ENCODE measurements at regions not wholly inside any gene's neighbourhood (a gene's known extent, or its start where the extent isn't known, plus 50 kb on each side); places are given as distances from the start of the nearest gene placed in this dataset.

DNA sequence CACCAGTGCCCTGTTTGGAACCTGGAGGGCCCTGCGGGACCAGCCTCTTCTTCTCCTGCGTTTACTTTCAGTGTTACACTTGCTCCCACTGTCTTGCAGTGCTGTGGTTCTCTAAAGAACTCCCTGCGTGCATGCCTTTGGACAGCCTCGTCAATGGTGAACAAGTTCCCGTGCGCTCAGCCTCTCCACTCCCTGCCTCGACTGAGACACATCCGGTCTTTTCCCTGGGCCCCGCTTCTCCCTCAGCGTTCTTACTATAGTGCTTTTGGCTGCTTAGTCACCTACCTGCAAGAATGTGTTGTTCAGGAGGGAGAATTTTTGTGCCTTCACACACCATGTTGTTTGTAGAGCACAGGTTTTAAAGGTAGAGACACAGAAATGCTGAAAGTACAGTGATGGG is 520.7 kb upstream of the MKI67 start:
- Mint-ChIP-seq H3K27me3 (peaks cover 2% of the 10 kb centered on the region), H3K36me3 (ENCODE audit: low read depth) (no peaks in the 10 kb centered on the region), H3K27ac (no peak overlapping the region), H3K9me3 (ENCODE audit: low read depth) (no peaks in the 10 kb centered on the region), H3K4me3 (no peak overlapping the region), H3K4me1 (no peaks in the 10 kb centered on the region)
- POLR2A ChIA-PET: no interaction called here
- no peak for DNase-seq
- intact Hi-C loops (cut with DNase I, micrococcal nuclease): no loop called here
- CTCF ChIA-PET: no interaction called here
- no peak for ATAC-seq

DNA sequence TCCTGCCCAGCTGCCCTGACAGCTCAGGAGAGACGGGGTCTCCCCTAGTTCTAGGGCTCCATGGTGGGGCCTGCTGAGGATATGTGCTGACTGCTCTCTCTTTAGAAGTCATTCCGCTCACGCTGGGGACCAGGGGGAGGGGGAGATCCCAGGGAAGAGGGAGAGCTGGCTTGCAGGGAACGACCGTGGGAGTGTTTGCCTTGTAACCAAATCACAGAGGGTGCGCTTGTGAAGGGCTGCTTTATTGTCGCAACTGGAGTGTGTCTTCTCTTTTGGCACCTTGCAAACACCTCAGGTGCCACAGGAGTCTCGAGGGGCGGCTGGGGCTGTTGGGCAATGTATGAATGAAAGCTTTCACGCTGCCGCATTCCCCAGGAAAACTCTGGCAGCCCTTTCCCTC is 531.3 kb upstream of the MKI67 start:
- intact Hi-C loops (cut with DNase I, micrococcal nuclease): no loop called here
- CTCF ChIA-PET: no interaction called here
- Mint-ChIP-seq H3K9me3 (ENCODE audit: low read depth) (peaks cover 3% of the 10 kb centered on the region), H3K36me3 (ENCODE audit: low read depth) (no peaks in the 10 kb centered on the region), H3K27me3 (no peaks in the 10 kb centered on the region), H3K4me1 (no peaks in the 10 kb centered on the region), H3K4me3 (no peak overlapping the region), H3K27ac (no peak overlapping the region)
- POLR2A ChIA-PET: no interaction called here
- no peak for ATAC-seq
- no peak for DNase-seq

DNA sequence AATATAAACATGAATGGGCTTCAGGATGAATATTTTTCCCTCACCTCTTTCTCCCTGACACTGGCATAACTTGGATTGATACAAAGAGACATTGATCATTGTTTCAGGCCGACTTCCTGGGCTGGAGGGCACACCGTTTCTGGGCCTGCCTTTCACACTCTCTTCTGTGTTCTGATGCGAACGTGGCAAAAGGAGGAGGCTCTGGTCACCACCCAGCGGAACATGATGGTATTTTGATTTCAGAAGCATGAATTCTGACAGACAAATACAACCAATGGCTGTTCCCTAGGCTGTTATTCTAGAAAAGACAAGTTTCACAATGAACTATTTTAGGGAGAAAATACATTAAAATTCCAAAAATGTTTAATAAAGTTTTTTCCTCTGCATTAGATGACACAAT is 534.5 kb upstream of the MKI67 start:
- H3K27ac Mint-ChIP-seq: no peak overlapping the region

DNA sequence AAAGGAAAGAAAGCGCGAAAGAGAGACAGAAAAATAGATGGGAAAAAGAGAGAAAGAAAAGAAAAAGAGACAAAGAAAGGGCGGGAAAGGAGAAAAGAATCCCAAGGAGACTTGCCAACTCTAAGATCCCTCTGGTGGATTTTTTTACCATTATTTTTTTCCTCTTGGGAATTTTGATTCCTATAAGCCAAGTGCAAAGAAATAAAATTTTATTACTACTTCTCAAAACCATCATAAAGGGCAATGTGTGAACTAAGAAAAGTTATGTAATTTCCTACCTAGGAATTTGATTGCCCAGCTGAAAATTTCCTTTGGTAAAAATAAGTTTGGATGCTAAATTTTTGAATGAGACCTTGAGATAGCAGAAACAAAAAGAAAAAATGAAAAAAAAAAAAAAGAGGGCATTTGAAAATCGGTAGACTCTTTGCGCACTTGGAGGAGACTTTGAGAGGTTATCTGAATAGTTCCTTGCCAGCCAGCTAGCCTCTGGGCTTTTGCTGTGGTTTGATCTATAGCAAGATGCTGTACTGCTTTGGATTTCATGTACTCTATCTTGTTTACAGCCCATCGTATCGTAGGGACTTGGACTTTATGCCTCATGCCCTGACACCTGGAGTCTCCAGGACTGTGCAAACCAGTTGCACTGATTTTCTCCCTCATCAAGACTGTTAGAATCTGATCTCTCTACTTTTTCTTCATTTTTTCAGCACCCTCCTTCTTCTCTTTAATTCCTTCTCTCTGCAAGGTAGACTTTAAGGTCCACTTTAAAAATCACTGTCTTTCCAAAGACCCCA is 535.4 kb upstream of the MKI67 start:
- H3K9me3 Mint-ChIP-seq (ENCODE audit: low read depth): peaks cover 3% of the 10 kb centered on the region
- no peak for ATAC-seq
- H3K36me3 Mint-ChIP-seq (ENCODE audit: low read depth): no peaks in the 10 kb centered on the region
- ChIA-PET CTCF (interaction anchor here (0.7 kb wide), 1 partner anchor 279 kb away, joined by 3 read pairs; no protein-coding TSS in a partner anchor), POLR2A (no interaction called here)
- H3K4me1 Mint-ChIP-seq: no peaks in the 10 kb centered on the region
- intact Hi-C loops (cut with DNase I, micrococcal nuclease): no loop called here
- no peak overlapping the region for H3K4me3 Mint-ChIP-seq
- peaks cover 6% of the 10 kb centered on the region for H3K27me3 Mint-ChIP-seq
- DNase-seq: no peak
- no peak overlapping the region for H3K27ac Mint-ChIP-seq

More for the DNA sequence above, 534.5 kb upstream of the MKI67 start:
- ATAC-seq (no peak), DNase-seq (no peak)
- ChIA-PET POLR2A (no interaction called here), CTCF (interaction anchor here (0.7 kb wide), 1 partner anchor 279 kb away, joined by 3 read pairs; no protein-coding TSS in a partner anchor)
- H3K4me3 Mint-ChIP-seq: no peak overlapping the region
- no peaks in the 10 kb centered on the region for H3K4me1 Mint-ChIP-seq
- peaks cover 6% of the 10 kb centered on the region for H3K27me3 Mint-ChIP-seq
- no peaks in the 10 kb centered on the region for H3K36me3 Mint-ChIP-seq (ENCODE audit: low read depth)
- H3K9me3 Mint-ChIP-seq (ENCODE audit: low read depth): peaks cover 5% of the 10 kb centered on the region
- intact Hi-C loops (cut with DNase I, micrococcal nuclease): no loop called here

DNA sequence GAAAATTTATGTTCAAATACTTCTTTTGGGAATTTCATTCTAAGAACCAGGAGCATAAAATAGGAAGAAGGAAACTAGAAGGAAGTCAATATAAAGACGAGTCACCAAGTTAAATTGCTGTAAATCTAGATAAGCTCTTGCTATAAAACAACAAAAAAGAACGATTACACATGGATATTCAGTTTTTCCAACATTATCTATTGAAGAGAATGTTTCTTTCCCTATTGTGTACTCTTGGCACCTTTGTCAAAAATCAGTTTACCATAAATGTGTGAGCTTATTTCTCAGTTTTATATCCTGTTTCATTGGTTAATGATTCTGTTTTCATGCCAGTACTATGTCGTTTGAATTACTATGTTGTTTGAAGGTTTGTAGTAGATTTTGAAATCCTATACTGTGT is 536.3 kb upstream of the MKI67 start:
- ATAC-seq (no peak), DNase-seq (no peak)
- intact Hi-C loops (cut with DNase I, micrococcal nuclease): no loop called here
- H3K36me3 Mint-ChIP-seq (ENCODE audit: low read depth): no peaks in the 10 kb centered on the region
- peaks cover 6% of the 10 kb centered on the region for H3K27me3 Mint-ChIP-seq
- no peak overlapping the region for H3K27ac Mint-ChIP-seq
- H3K4me1 Mint-ChIP-seq: no peaks in the 10 kb centered on the region
- H3K9me3 Mint-ChIP-seq (ENCODE audit: low read depth): peaks cover 3% of the 10 kb centered on the region
- ChIA-PET CTCF (no interaction called here), POLR2A (no interaction called here)
- H3K4me3 Mint-ChIP-seq: no peak overlapping the region

DNA sequence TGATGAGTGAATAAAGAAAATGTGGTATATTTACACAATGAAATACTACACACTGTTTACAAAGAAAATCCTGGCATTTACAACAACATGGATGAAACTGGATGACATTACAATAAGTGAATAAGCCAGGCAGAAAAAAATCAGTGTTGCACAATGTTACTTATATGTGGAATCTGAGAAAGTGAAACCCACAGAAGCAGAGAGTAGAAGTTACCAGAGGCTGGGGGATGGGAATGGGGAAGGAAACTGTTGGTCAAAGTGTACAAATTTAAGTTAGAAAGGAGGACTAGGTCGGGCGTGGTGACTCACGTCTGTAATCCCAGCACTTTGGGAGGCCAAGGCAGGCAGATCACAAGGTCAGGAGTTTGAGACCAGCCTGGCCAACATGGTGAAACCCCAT is 538.5 kb upstream of the MKI67 start:
- no peak for ATAC-seq
- no peaks in the 10 kb centered on the region for H3K4me1 Mint-ChIP-seq
- CTCF ChIA-PET: no interaction called here
- H3K36me3 Mint-ChIP-seq (ENCODE audit: low read depth): no peaks in the 10 kb centered on the region
- peaks cover 6% of the 10 kb centered on the region for H3K27me3 Mint-ChIP-seq
- H3K27ac Mint-ChIP-seq: no peak overlapping the region
- peaks cover 3% of the 10 kb centered on the region for H3K9me3 Mint-ChIP-seq (ENCODE audit: low read depth)
- no peak overlapping the region for H3K4me3 Mint-ChIP-seq
- POLR2A ChIA-PET: no interaction called here
- no peak for DNase-seq
- intact Hi-C loops (cut with DNase I, micrococcal nuclease): no loop called here

DNA sequence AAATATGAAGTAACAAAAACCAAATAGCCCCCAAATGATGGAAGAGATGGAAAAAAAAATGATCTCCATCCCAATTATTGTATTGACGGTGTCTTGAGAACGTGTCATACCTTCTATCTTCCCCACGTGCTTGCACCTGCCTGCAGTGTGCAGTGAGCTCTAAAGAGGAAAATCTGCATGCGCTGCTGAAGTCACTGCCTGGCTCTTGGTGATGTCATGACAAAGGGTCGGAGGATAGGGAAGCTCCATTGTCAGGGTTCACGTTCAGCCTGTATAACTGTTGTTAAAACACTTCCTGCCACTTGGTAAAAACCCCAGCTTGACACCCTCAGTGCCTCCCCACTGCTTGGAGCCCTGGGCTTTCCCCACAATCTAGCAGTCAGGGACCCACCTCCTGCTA is 549.2 kb upstream of the MKI67 start:
- POLR2A ChIA-PET: no interaction called here
- no peak overlapping the region for H3K27ac Mint-ChIP-seq
- CTCF ChIA-PET: no interaction called here
- H3K4me3 Mint-ChIP-seq: no peak overlapping the region
- DNase-seq (no peak), ATAC-seq (no peak)
- peaks cover 3% of the 10 kb centered on the region for H3K27me3 Mint-ChIP-seq
- H3K36me3 Mint-ChIP-seq (ENCODE audit: low read depth): no peaks in the 10 kb centered on the region
- intact Hi-C loops (cut with DNase I, micrococcal nuclease): no loop called here
- peaks cover 2% of the 10 kb centered on the region for H3K9me3 Mint-ChIP-seq (ENCODE audit: low read depth)
- no peaks in the 10 kb centered on the region for H3K4me1 Mint-ChIP-seq

DNA sequence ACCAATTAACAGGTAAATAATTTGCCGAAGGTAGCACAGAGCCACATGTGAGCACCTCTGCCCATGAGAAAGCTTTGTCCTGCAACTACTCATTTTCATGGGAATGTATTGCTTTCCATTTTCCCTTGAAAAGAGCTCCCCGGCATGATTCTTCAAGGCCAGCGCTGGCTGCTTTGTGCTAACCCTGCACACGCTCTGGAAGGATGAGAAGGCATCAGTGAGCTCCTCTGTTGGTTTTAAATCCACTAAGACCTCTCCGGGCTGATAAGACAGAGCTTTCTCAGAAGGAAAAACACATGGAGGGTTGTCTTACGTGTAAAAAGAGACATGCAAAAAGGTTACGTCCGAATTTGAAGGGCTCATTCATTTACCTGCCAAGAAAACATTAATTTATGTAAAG is 553.9 kb upstream of the MKI67 start:
- intact Hi-C loops (cut with DNase I, micrococcal nuclease): no loop called here
- Mint-ChIP-seq H3K9me3 (ENCODE audit: low read depth) (peaks cover 2% of the 10 kb centered on the region), H3K27me3 (peaks cover 3% of the 10 kb centered on the region), H3K36me3 (ENCODE audit: low read depth) (no peaks in the 10 kb centered on the region), H3K27ac (no peak overlapping the region), H3K4me3 (no peak overlapping the region), H3K4me1 (no peaks in the 10 kb centered on the region)
- DNase-seq (no peak), ATAC-seq (no peak)
- ChIA-PET CTCF (no interaction called here), POLR2A (no interaction called here)

DNA sequence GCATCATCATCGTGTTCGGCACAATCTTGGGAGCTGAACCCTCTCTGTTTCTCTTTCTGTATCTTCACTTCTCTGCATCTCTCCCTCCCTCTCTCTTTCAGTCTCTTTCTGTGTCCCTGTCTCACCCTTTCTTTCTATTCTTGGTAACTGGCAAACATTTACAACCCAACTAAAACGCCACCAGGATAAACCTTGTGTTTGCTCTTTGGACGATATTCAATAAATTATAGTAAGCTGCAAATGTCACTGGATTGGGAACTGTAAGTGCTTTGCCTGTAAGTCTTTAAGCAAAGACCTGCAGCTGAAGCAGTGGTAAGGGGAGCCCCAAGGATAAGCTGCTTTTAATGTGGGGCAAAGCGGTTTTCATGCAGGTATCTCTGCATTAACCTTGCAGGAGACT is 558.0 kb upstream of the MKI67 start:
- intact Hi-C loops (cut with DNase I, micrococcal nuclease): no loop called here
- ChIA-PET POLR2A (no interaction called here), CTCF (no interaction called here)
- Mint-ChIP-seq H3K27me3 (peaks cover 2% of the 10 kb centered on the region), H3K36me3 (ENCODE audit: low read depth) (no peaks in the 10 kb centered on the region), H3K27ac (no peak overlapping the region), H3K9me3 (ENCODE audit: low read depth) (no peaks in the 10 kb centered on the region), H3K4me1 (no peaks in the 10 kb centered on the region), H3K4me3 (no peak overlapping the region)
- ATAC-seq: no peak
- no peak for DNase-seq

DNA sequence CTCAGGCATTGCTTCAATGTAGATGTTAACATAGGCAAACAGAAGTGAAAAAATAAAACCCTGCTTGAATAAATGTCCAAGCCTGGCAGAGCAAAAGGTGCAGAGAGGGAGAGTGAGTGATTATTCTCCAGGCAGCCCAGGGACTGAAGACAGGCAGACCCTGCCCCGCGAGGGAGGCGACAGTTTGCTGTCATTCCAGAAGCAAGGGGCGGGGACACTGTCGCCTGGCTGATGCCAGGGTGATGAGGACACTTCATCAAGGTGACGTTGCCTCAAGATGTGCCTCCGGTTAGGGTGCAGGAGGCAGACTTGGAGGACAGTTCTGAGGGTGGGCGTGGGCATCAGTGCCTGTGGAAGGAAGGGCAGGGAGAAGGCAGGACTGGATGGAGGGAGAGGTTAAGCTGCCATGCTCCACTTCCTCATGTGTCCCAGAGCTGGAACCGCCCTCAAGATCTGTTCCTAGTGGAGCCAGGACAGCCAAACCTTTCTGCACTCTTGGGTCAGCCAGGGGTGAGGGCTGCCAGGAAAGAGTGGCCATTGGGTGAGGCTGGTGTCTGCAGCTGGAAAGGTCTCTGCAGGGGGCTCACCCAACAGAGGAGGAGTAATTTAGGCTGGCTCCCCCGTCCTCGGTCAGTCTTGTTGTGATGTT is 560.5 kb upstream of the MKI67 start:
- H3K27ac Mint-ChIP-seq: no peak overlapping the region
- intact Hi-C loops (cut with DNase I, micrococcal nuclease): no loop called here
- POLR2A ChIA-PET: no interaction called here
- H3K36me3 Mint-ChIP-seq (ENCODE audit: low read depth): no peaks in the 10 kb centered on the region
- peaks cover 2% of the 10 kb centered on the region for H3K27me3 Mint-ChIP-seq
- ATAC-seq: no peak
- H3K4me3 Mint-ChIP-seq: no peak overlapping the region
- no peak for DNase-seq
- no peaks in the 10 kb centered on the region for H3K4me1 Mint-ChIP-seq
- CTCF ChIA-PET: no interaction called here
- no peaks in the 10 kb centered on the region for H3K9me3 Mint-ChIP-seq (ENCODE audit: low read depth)

DNA sequence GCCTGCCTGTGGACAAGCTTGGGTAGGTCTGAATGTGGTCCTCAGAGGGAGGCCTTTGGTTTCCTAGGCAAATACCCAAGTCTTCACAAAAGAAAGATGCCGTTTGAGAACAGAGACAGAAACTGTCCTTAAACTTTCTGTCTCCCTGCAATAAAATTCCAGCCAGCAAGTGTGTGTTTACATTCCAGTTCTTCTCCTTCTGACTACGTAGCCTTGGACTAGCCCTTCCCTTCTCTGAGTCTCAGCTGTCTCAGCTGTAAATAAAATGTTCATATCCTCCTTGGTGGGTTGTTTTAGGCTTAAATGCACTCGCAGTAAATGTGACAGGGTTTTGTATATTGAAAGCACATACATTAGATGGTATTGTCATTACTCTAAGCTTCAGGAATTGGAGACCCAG is 561.2 kb upstream of the MKI67 start:
- Mint-ChIP-seq H3K4me3 (no peak overlapping the region), H3K36me3 (ENCODE audit: low read depth) (no peaks in the 10 kb centered on the region), H3K4me1 (no peaks in the 10 kb centered on the region), H3K27ac (no peak overlapping the region), H3K9me3 (ENCODE audit: low read depth) (no peaks in the 10 kb centered on the region), H3K27me3 (peaks cover 2% of the 10 kb centered on the region)
- no peak for ATAC-seq
- intact Hi-C loops (cut with DNase I, micrococcal nuclease): no loop called here
- ChIA-PET CTCF (no interaction called here), POLR2A (no interaction called here)
- no peak for DNase-seq

DNA sequence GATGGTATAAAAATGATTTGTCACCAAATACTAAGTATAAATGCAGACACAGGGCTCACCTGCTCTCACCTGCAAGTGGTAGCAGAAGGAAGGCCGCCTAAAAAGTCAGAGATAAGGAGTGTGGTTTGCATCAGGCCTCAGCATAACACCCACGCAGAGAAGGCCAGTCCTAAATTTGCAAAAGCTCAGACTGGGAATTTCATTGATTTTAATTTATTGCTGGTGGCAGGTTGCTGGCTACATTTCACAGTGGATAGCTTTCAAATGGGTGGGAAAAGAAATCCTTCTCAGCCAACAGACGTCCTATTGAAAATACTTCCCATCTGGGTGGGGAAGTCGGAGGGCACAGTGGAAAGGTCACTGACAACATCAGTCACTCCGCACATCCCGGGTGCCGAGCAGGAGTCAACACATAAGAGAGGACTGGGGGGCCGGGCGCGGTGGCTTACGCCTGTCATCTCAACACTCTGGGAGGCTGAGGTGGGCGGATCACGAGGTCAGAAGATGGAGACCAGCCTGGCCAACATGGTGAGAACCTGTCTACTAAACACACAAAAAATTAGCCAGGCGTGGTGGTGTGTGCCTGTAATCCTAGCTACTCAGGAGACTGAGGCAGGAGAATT is 561.8 kb upstream of the MKI67 start:
- DNase-seq: no peak
- Mint-ChIP-seq H3K4me1 (no peaks in the 10 kb centered on the region), H3K36me3 (ENCODE audit: low read depth) (no peaks in the 10 kb centered on the region), H3K4me3 (no peak overlapping the region), H3K9me3 (ENCODE audit: low read depth) (no peaks in the 10 kb centered on the region), H3K27ac (no peak overlapping the region), H3K27me3 (peaks cover 2% of the 10 kb centered on the region)
- intact Hi-C loops (cut with DNase I, micrococcal nuclease): no loop called here
- ChIA-PET CTCF (no interaction called here), POLR2A (no interaction called here)
- ATAC-seq: no peak

Data from activated CD4-positive, alpha-beta T cell treated with anti-CD3 and anti-CD28 coated beads for 36 hours (primary cell).